GM23338 (cell line): ENCODE measurements at regions not wholly inside any gene's neighbourhood (a gene's known extent, or its start where the extent isn't known, plus 50 kb on each side); places are given as distances from the start of the nearest gene placed in this dataset.

ENCODE experiments used
- ATAC-seq: fragments of 200-7000 bp; cut with Tn5 transposase; 3 replicates; pipeline ENCODE4 v1.9.1; 2020
- DNase-seq: peaks from one replicate; pipeline ENCODE4 v3.0.0-alpha.2; 2015; ENCODE audit warnings: low spot score
- H2AFZ ChIP-seq: fragments of 200-600 bp; sonication (generic); 2 replicates; pipeline ENCODE4 v1.8.0; 2016; ENCODE audit warnings: antibody characterized with exemption, mild to moderate bottlenecking, moderate library complexity
- H3F3A ChIP-seq: fragments of 200-600 bp; sonication (generic); replicated peaks from 2 replicates; pipeline ENCODE4 v1.8.0; 2017; ENCODE audit warnings: antibody characterized with exemption, mixed run types, low read depth
- H3K27ac ChIP-seq: fragments of 200-600 bp; sonication (generic); 2 replicates; pipeline ENCODE4 v1.6.1; 2016; ENCODE audit warnings: low read depth
- H3K27me3 ChIP-seq: fragments of 200-600 bp; sonication (generic); 2 replicates; pipeline ENCODE4 v1.8.0; 2016; ENCODE audit warnings: mild to moderate bottlenecking, mixed run types, moderate library complexity; ENCODE audit not compliant: insufficient read depth
- H3K36me3 ChIP-seq: fragments of 200-600 bp; sonication (generic); 2 replicates; pipeline ENCODE4 v1.8.0; 2016; ENCODE audit warnings: mild to moderate bottlenecking; ENCODE audit not compliant: insufficient read depth
- H3K4me1 ChIP-seq: fragments of 200-600 bp; sonication (generic); 2 replicates; pipeline ENCODE4 v1.8.0; 2016; ENCODE audit warnings: mild to moderate bottlenecking, moderate library complexity; ENCODE audit not compliant: insufficient read depth
- H3K4me2 ChIP-seq: fragments of 200-600 bp; sonication (generic); 2 replicates; pipeline ENCODE4 v1.7.1; 2017; ENCODE audit warnings: mixed run types
- H3K4me3 ChIP-seq: fragments of 200-600 bp; sonication (generic); 2 replicates; pipeline ENCODE4 v1.6.1; 2016; ENCODE audit warnings: mixed run types
- H3K79me2 ChIP-seq: fragments of 200-600 bp; sonication (generic); replicated peaks from 2 replicates; pipeline ENCODE4 v1.8.0; 2017; ENCODE audit warnings: mild to moderate bottlenecking; ENCODE audit not compliant: insufficient read depth
- H3K9me2 ChIP-seq: fragments of 200-600 bp; sonication (generic); 2 replicates; pipeline ENCODE4 v1.8.0; 2017; ENCODE audit not compliant: insufficient read depth
- H4K20me1 ChIP-seq: fragments of 200-600 bp; sonication (generic); replicated peaks from 2 replicates; pipeline ENCODE4 v1.8.0; 2017; ENCODE audit warnings: mild to moderate bottlenecking; ENCODE audit not compliant: insufficient read depth
- H3K27ac Mint-ChIP-seq: 2 replicates; pipeline ENCODE4 v1.8.0; 2020; ENCODE audit warnings: inconsistent platforms, mild to moderate bottlenecking, moderate library complexity, mixed read lengths
- H3K27me3 Mint-ChIP-seq: 3 replicates; pipeline ENCODE4 v1.8.0; 2022; ENCODE audit warnings: low read depth, mild to moderate bottlenecking, moderate library complexity, mixed read lengths, inconsistent platforms; ENCODE audit not compliant: insufficient read depth, poor library complexity
- H3K36me3 Mint-ChIP-seq: 3 replicates; pipeline ENCODE4 v1.8.0; 2021; ENCODE audit warnings: low read depth, mild to moderate bottlenecking, inconsistent platforms, moderate library complexity, mixed read lengths
- H3K4me1 Mint-ChIP-seq: 3 replicates; pipeline ENCODE4 v1.8.0; 2020; ENCODE audit warnings: mild to moderate bottlenecking, inconsistent platforms, mixed read lengths
- H3K4me3 Mint-ChIP-seq: 3 replicates; pipeline ENCODE4 v1.8.0; 2021; ENCODE audit warnings: moderate library complexity, mild to moderate bottlenecking, inconsistent platforms, mixed read lengths
- H3K9me3 Mint-ChIP-seq: 3 replicates; pipeline ENCODE4 v1.8.0; 2020; ENCODE audit warnings: moderate library complexity, mild to moderate bottlenecking, inconsistent platforms, mixed read lengths
- CREB1 ChIP-seq: fragments of 250-450 bp; sonication (Bioruptor Pico); IDR thresholded peaks from 2 replicates; pipeline ENCODE4 v1.5.0; 2020; ENCODE audit warnings: low read depth, mild to moderate bottlenecking, moderate library complexity
- EZH2 ChIP-seq: fragments of 200-600 bp; sonication (generic); IDR thresholded peaks from one replicate; pipeline ENCODE4 v1.8.0; 2017; ENCODE audit warnings: antibody characterized with exemption, mild to moderate bottlenecking, low read depth; ENCODE audit not compliant: unreplicated experiment
- EZH2phosphoT487 ChIP-seq: fragments of 200-600 bp; sonication (generic); IDR thresholded peaks from one replicate; pipeline ENCODE4 v1.8.1; 2018; ENCODE audit warnings: antibody characterized with exemption; ENCODE audit not compliant: unreplicated experiment
- POLR2AphosphoS5 ChIP-seq: IDR thresholded peaks from 2 replicates; pipeline ENCODE4 v1.6.1; 2016; ENCODE audit warnings: antibody characterized with exemption, low read depth
- REST ChIP-seq: IDR thresholded peaks from one replicate; pipeline ENCODE4 v1.6.1; 2018; ENCODE audit warnings: antibody characterized with exemption; ENCODE audit not compliant: unreplicated experiment
- STAT1 ChIP-seq: IDR thresholded peaks from one replicate; pipeline ENCODE4 v1.6.1; 2016; ENCODE audit warnings: antibody characterized with exemption; ENCODE audit not compliant: unreplicated experiment
- ZNF114 ChIP-seq: fragments of 250-450 bp; sonication (Bioruptor Pico); IDR thresholded peaks from 2 replicates; pipeline ENCODE4 v1.5.0; 2020; ENCODE audit warnings: mild to moderate bottlenecking, moderate library complexity
- ZNF331 ChIP-seq: fragments of 250-450 bp; sonication (Bioruptor Pico); IDR thresholded peaks from 2 replicates; pipeline ENCODE4 v1.5.0; 2020; ENCODE audit warnings: low read depth, mild to moderate bottlenecking, moderate library complexity
- ZNF462 ChIP-seq: fragments of 250-450 bp; sonication (Bioruptor Pico); IDR thresholded peaks from 2 replicates; pipeline ENCODE4 v1.5.0; 2020; ENCODE audit warnings: mild to moderate bottlenecking, moderate library complexity
- TF ChIP-seq, protein P1 (sequence below), 2 experiments: fragments of 200-600 bp in 1 of 2; sonication (generic) in 1 of 2; conservative IDR thresholded peaks; 2 replicates each; pipeline versions ENCODE4 v1.5.1 to v1.6.1; 2016 to 2017; ENCODE audit warnings: antibody characterized with exemption in 2 of 2, low read depth in 2 of 2, mild to moderate bottlenecking in 2 of 2, moderate library complexity in 1 of 2

DNA sequence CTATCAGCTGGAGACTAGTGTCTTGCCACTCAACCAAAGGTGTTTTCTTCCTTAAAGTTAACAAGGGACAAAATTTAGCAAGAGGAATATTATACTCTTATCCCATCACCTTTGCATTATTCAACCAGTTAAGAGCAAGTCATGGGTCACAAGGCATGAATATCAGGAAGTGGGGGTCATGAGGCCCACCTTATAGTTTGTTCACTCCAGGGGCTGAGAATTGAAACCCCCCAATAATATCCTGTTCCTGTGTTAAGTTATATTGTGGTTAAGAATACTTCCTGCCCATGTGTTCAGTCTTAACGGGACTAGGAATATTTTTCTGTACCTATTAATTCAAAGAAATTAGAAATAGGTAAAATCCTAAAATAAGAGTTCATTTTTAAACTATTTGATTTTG, 239.7 kb downstream of the S1PR1 start (continued):
- TF ChIP-seq, protein P1, sequence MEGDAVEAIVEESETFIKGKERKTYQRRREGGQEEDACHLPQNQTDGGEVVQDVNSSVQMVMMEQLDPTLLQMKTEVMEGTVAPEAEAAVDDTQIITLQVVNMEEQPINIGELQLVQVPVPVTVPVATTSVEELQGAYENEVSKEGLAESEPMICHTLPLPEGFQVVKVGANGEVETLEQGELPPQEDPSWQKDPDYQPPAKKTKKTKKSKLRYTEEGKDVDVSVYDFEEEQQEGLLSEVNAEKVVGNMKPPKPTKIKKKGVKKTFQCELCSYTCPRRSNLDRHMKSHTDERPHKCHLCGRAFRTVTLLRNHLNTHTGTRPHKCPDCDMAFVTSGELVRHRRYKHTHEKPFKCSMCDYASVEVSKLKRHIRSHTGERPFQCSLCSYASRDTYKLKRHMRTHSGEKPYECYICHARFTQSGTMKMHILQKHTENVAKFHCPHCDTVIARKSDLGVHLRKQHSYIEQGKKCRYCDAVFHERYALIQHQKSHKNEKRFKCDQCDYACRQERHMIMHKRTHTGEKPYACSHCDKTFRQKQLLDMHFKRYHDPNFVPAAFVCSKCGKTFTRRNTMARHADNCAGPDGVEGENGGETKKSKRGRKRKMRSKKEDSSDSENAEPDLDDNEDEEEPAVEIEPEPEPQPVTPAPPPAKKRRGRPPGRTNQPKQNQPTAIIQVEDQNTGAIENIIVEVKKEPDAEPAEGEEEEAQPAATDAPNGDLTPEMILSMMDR (conservative IDR thresholded peaks at IDR 0.05; ENCODE audit: low read depth in 2 of 2) = no peak
- TF ChIP-seq POLR2AphosphoS5 = no peak
- no peak for TF ChIP-seq EZH2

- no peaks in the 10 kb centered on the region for H3K27me3 ChIP-seq
- no peaks in the 10 kb centered on the region for H3K9me3 Mint-ChIP-seq
- no peak for ATAC-seq
- H4K20me1 ChIP-seq = no peaks in the 10 kb centered on the region
- H3K9me2 ChIP-seq = peaks cover 11% of the 10 kb centered on the region
- no peak overlapping the region for H2AFZ ChIP-seq
- no peak overlapping the region for H3K4me3 Mint-ChIP-seq
- H3K27ac Mint-ChIP-seq = no peak overlapping the region
- H3K36me3 ChIP-seq = no peaks in the 10 kb centered on the region
- peaks cover 11% of the 10 kb centered on the region for H3K4me1 ChIP-seq
- H3K27ac ChIP-seq = no peak overlapping the region
- H3K79me2 ChIP-seq = no peaks in the 10 kb centered on the region
- no peak overlapping the region for H3K4me2 ChIP-seq
- H3K36me3 Mint-ChIP-seq = no peaks in the 10 kb centered on the region
- H3K4me1 Mint-ChIP-seq = peaks cover 9% of the 10 kb centered on the region
- H3F3A ChIP-seq = no peaks in the 10 kb centered on the region
- DNase-seq = no peak
- H3K27me3 Mint-ChIP-seq = no peaks in the 10 kb centered on the region
- H3K4me3 ChIP-seq = no peak overlapping the region
- no peak for TF ChIP-seq ZNF462 (CRISPR knock-in tag)
- TF ChIP-seq STAT1 = no peak
- TF ChIP-seq CREB1 (CRISPR knock-in tag) = no peak
- no peak for TF ChIP-seq EZH2
- TF ChIP-seq, protein P1 (conservative IDR thresholded peaks at IDR 0.05; ENCODE audit: low read depth in 2 of 2) = no peak
- TF ChIP-seq EZH2phosphoT487 = no peak
- no peak for TF ChIP-seq ZNF114 (CRISPR knock-in tag)
- no peak for TF ChIP-seq REST
- TF ChIP-seq ZNF331 (CRISPR knock-in tag) = no peak
Observed at GRCh38 chr1:101479945-101480344, 243.1 kb downstream of the S1PR1 start.
